ENCODE measurements at regions not wholly inside any gene's neighbourhood (a gene's known extent, or its start where the extent isn't known, plus 50 kb on each side); places are given as distances from the start of the nearest gene placed in this dataset.

DNA sequence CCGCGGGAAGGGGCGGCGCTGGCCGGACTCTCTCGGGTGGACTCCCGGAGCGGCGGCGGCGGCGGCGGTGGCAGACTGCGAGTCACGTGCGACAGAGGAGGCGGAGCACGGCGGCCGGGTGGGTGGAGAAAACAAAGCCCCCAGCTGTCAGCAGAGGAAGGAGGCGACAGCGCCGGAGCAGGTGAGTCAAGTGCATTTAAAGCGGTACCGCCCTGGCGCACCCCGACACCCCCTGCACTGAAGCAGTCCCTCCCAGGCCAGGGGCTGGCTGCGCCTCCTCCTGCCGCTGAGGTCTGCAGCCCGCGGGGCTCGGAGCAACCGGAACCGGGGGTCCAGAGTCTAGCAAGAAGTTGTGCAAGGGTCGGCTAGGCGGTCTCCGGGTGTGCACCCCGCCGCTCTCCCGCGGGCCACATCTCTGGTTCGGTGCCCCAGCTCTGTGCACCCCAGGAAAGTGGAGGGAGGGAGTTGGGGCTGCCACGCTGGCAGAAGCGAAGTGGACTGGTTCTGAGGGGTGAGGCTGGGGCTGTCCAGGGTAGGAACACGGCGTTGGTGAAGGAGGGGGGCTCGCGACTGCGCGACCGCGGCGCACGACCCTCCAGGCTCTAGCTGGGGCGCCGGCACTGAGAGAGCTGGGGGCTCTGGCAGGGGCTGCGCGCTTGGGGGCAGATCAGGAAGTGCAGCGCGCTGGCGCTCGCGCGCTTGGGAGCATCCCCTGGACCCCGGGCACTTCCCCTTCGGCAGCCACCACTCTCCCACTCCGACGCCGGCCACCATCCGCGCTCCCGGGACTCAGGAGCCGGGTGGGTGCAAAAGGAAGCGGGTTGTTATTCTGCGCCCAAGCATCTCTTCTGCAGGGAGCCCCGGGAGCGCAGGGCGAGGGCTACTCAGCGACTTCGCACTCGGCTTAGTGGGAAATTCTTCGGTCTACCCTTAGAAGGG lies 64.0 kb upstream of the MAPRE2 start:
- DNase-seq (ENCODE audit: low read depth, low spot score), result peak; percentile 77
- H3K4me3 ChIP-seq (ENCODE audit: low read length), result peak overlapping the region; percentile 82

DNA sequence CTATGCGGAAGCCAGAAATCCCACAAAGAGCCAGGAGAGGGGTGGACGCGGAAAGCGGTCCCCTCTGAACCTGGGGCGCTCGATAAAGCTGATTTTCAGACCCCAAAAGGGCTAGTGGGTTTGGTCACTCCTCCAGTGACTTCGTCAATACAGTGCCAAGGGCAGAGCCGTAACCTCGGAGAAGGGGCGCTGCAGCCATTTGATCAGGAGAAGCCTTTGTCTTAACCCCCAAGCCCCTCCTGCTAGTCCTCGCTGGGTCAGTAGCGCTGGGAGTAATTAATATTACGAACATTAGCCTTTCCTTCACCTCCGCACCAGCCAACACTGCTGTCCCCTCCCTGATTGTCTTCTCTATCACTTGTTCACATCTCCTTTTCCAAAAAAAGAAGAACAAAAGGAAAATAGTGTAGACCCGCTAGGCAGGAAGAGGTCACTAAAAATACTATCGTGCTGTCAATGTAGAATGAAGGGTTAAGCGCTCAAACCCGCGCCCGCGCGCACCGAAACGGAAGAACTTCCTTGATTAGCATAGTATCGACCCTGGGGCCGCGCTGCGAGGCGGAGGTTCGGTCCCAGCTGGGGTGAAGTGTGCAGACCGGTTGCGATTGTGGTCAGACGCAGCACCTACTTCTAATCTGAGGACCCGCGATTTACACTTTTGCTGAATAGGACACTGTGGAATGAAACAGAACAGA lies 63.2 kb upstream of the MAPRE2 start:
- H3K4me3 ChIP-seq (ENCODE audit: low read length), result peak overlapping the region; percentile 82
- DNase-seq (ENCODE audit: low read depth, low spot score), result peak; percentile 57

DNA sequence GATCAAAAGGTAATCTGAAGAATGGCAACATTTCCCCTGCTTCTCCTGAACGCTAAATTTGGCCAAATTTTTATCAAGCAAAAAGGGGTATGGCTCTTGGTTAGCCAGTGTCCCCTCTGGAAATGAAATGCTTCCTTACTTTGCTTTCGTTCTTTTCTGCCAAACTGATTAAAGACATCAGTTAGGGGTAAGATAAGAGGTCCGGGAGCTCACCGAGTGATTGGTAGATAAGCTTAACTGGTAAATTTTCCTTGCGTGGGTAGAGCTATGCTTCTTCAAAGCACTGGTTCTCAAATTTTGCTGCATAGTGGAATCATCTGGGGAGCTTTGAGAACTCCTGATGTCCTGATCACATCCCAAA lies 62.7 kb upstream of the MAPRE2 start:
- peak overlapping the region; percentile 82 for H3K4me3 ChIP-seq (ENCODE audit: low read length)
- DNase-seq (ENCODE audit: low read depth, low spot score), result no peak

DNA sequence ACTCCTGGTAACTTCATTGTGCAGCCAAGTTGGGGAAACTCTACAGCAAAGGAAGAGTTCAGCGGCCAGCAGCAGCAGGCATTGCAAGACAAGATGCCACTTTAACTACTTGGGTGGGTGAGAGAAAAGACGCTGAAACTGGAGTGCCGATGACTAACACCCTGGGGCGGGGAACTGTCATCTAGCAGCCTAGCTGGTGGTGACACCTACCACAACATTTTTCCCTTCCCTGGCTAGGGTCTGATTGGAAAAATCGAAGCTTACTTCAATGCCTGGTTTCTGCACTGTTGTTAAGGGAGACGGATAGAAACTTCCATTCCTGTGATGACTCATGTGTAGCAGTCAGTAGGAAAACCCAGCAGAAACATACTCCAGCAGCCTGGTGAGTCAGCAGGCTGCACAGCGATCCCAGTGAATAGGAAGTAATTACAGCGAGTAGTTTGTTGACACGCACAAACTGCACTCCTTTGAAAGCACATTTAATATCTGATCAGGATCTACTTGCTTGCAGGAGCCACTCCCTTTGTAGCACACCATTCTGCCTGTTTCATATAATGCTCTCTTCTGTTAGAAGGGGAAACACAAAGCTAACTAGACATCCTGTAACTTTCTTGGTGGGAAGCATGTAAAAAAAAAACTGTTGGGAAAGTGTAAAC lies 62.1 kb upstream of the MAPRE2 start:
- peak; percentile 36 for DNase-seq (ENCODE audit: low read depth, low spot score)
- H3K4me3 ChIP-seq (ENCODE audit: low read length), result peak overlapping the region; percentile 82

- no peak overlapping the region for H3K4me3 ChIP-seq (ENCODE audit: low read length)
- no peak for DNase-seq (ENCODE audit: low read depth, low spot score)
These were observed 59.7 kb upstream of the MAPRE2 start for GRCh38 chr18:34981487-34981886.

GRCh38 chr18:34985963-34986362 lies 55.2 kb upstream of the MAPRE2 start:
- DNase-seq (ENCODE audit: low read depth, low spot score), result no peak

DNA sequence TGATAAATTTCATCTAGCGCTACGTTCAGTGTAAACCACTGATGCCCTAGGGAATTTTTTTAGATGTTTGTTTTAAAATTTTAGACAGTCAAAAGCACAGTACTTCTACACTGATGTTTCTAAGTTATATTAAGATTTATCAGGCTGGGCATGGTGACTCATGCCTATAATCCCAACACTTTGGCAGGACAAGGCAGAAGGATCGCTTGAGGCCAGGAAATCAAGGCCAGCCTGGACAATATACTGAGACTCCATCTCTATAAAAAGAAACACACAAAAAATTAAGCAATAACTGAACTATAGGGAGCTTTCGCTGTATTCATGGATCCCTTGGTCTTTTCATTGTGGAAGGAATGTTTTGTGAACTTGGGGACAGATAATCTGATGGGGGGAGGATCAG lies 50.6 kb upstream of the MAPRE2 start:
- DNase-seq (ENCODE audit: low read depth, low spot score), result no peak
- no peak overlapping the region for H3K4me3 ChIP-seq (ENCODE audit: low read length)

More at GRCh38 chr18:34985963-34986362, 55.2 kb upstream of the MAPRE2 start:
- H3K4me3 ChIP-seq (ENCODE audit: low read length), result no peak overlapping the region

DNA sequence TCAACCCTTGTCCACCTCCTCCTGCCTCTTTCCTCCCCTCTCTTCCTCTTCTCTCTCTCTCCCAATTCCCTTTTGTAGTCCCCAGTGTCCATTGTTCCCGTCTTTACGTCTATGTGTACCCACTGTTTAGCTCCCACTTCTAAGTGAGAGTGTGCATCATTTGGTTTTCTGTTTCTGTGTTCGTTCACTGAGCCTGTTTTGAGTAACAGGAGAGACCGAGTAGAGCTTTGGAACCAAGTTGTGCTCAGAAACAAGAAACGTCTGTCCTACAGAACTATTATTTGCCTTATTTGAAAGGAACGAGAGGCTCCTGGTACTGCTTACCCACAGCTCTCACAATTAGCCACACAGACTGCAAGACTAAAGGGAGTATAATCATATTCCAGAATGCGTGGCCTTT lies 50.1 kb upstream of the MAPRE2 start:
- DNase-seq (ENCODE audit: low read depth, low spot score), result no peak
- H3K4me3 ChIP-seq (ENCODE audit: low read length), result no peak overlapping the region

Measured in Jurkat, Clone E6-1 (cell line).